GM23338 (cell line): ENCODE measurements at regions not wholly inside any gene's neighbourhood (a gene's known extent, or its start where the extent isn't known, plus 50 kb on each side); places are given as distances from the start of the nearest gene placed in this dataset.

Source experiments
- ATAC-seq: fragments of 200-7000 bp; cut with Tn5 transposase; 3 replicates; pipeline ENCODE4 v1.9.1; 2020
- DNase-seq: peaks from one replicate; pipeline ENCODE4 v3.0.0-alpha.2; 2015; ENCODE audit warnings: low spot score
- H2AFZ ChIP-seq: fragments of 200-600 bp; sonication (generic); 2 replicates; pipeline ENCODE4 v1.8.0; 2016; ENCODE audit warnings: antibody characterized with exemption, mild to moderate bottlenecking, moderate library complexity
- H3F3A ChIP-seq: fragments of 200-600 bp; sonication (generic); replicated peaks from 2 replicates; pipeline ENCODE4 v1.8.0; 2017; ENCODE audit warnings: antibody characterized with exemption, mixed run types, low read depth
- H3K27ac ChIP-seq: fragments of 200-600 bp; sonication (generic); 2 replicates; pipeline ENCODE4 v1.6.1; 2016; ENCODE audit warnings: low read depth
- H3K27me3 ChIP-seq: fragments of 200-600 bp; sonication (generic); 2 replicates; pipeline ENCODE4 v1.8.0; 2016; ENCODE audit warnings: mild to moderate bottlenecking, mixed run types, moderate library complexity; ENCODE audit not compliant: insufficient read depth
- H3K36me3 ChIP-seq: fragments of 200-600 bp; sonication (generic); 2 replicates; pipeline ENCODE4 v1.8.0; 2016; ENCODE audit warnings: mild to moderate bottlenecking; ENCODE audit not compliant: insufficient read depth
- H3K4me1 ChIP-seq: fragments of 200-600 bp; sonication (generic); 2 replicates; pipeline ENCODE4 v1.8.0; 2016; ENCODE audit warnings: mild to moderate bottlenecking, moderate library complexity; ENCODE audit not compliant: insufficient read depth
- H3K4me2 ChIP-seq: fragments of 200-600 bp; sonication (generic); 2 replicates; pipeline ENCODE4 v1.7.1; 2017; ENCODE audit warnings: mixed run types
- H3K4me3 ChIP-seq: fragments of 200-600 bp; sonication (generic); 2 replicates; pipeline ENCODE4 v1.6.1; 2016; ENCODE audit warnings: mixed run types
- H3K79me2 ChIP-seq: fragments of 200-600 bp; sonication (generic); replicated peaks from 2 replicates; pipeline ENCODE4 v1.8.0; 2017; ENCODE audit warnings: mild to moderate bottlenecking; ENCODE audit not compliant: insufficient read depth
- H3K9me2 ChIP-seq: fragments of 200-600 bp; sonication (generic); 2 replicates; pipeline ENCODE4 v1.8.0; 2017; ENCODE audit not compliant: insufficient read depth
- H4K20me1 ChIP-seq: fragments of 200-600 bp; sonication (generic); replicated peaks from 2 replicates; pipeline ENCODE4 v1.8.0; 2017; ENCODE audit warnings: mild to moderate bottlenecking; ENCODE audit not compliant: insufficient read depth
- H3K27ac Mint-ChIP-seq: 2 replicates; pipeline ENCODE4 v1.8.0; 2020; ENCODE audit warnings: inconsistent platforms, mild to moderate bottlenecking, moderate library complexity, mixed read lengths
- H3K27me3 Mint-ChIP-seq: 3 replicates; pipeline ENCODE4 v1.8.0; 2022; ENCODE audit warnings: low read depth, mild to moderate bottlenecking, moderate library complexity, mixed read lengths, inconsistent platforms; ENCODE audit not compliant: insufficient read depth, poor library complexity
- H3K36me3 Mint-ChIP-seq: 3 replicates; pipeline ENCODE4 v1.8.0; 2021; ENCODE audit warnings: low read depth, mild to moderate bottlenecking, inconsistent platforms, moderate library complexity, mixed read lengths
- H3K4me1 Mint-ChIP-seq: 3 replicates; pipeline ENCODE4 v1.8.0; 2020; ENCODE audit warnings: mild to moderate bottlenecking, inconsistent platforms, mixed read lengths
- H3K4me3 Mint-ChIP-seq: 3 replicates; pipeline ENCODE4 v1.8.0; 2021; ENCODE audit warnings: moderate library complexity, mild to moderate bottlenecking, inconsistent platforms, mixed read lengths
- H3K9me3 Mint-ChIP-seq: 3 replicates; pipeline ENCODE4 v1.8.0; 2020; ENCODE audit warnings: moderate library complexity, mild to moderate bottlenecking, inconsistent platforms, mixed read lengths
- CREB1 ChIP-seq: fragments of 250-450 bp; sonication (Bioruptor Pico); IDR thresholded peaks from 2 replicates; pipeline ENCODE4 v1.5.0; 2020; ENCODE audit warnings: low read depth, mild to moderate bottlenecking, moderate library complexity
- CTCF ChIP-seq, 2 experiments: fragments of 200-600 bp in 1 of 2; sonication (generic) in 1 of 2; conservative IDR thresholded peaks; 2 replicates each; pipeline versions ENCODE4 v1.5.1 to v1.6.1; 2016 to 2017; ENCODE audit warnings: antibody characterized with exemption in 2 of 2, low read depth in 2 of 2, mild to moderate bottlenecking in 2 of 2, moderate library complexity in 1 of 2
- ETS1 ChIP-seq: IDR thresholded peaks from 2 replicates; pipeline ENCODE4 v1.6.1; 2016; ENCODE audit warnings: antibody characterized with exemption
- EZH2 ChIP-seq: fragments of 200-600 bp; sonication (generic); IDR thresholded peaks from one replicate; pipeline ENCODE4 v1.8.0; 2017; ENCODE audit warnings: antibody characterized with exemption, mild to moderate bottlenecking, low read depth; ENCODE audit not compliant: unreplicated experiment
- EZH2phosphoT487 ChIP-seq: fragments of 200-600 bp; sonication (generic); IDR thresholded peaks from one replicate; pipeline ENCODE4 v1.8.1; 2018; ENCODE audit warnings: antibody characterized with exemption; ENCODE audit not compliant: unreplicated experiment
- NANOG ChIP-seq: IDR thresholded peaks from 2 replicates; pipeline ENCODE4 v1.6.1; 2016; ENCODE audit warnings: antibody characterized with exemption, borderline replicate concordance
- POLR2AphosphoS5 ChIP-seq: IDR thresholded peaks from 2 replicates; pipeline ENCODE4 v1.6.1; 2016; ENCODE audit warnings: antibody characterized with exemption, low read depth
- STAT1 ChIP-seq: IDR thresholded peaks from one replicate; pipeline ENCODE4 v1.6.1; 2016; ENCODE audit warnings: antibody characterized with exemption; ENCODE audit not compliant: unreplicated experiment
- ZNF114 ChIP-seq: fragments of 250-450 bp; sonication (Bioruptor Pico); IDR thresholded peaks from 2 replicates; pipeline ENCODE4 v1.5.0; 2020; ENCODE audit warnings: mild to moderate bottlenecking, moderate library complexity
- ZNF331 ChIP-seq: fragments of 250-450 bp; sonication (Bioruptor Pico); IDR thresholded peaks from 2 replicates; pipeline ENCODE4 v1.5.0; 2020; ENCODE audit warnings: low read depth, mild to moderate bottlenecking, moderate library complexity
- TF ChIP-seq, protein P1 (sequence below): IDR thresholded peaks from one replicate; pipeline ENCODE4 v1.6.1; 2018; ENCODE audit warnings: antibody characterized with exemption; ENCODE audit not compliant: unreplicated experiment
- TF ChIP-seq, protein P2 (sequence below): fragments of 250-450 bp; sonication (Bioruptor Pico); IDR thresholded peaks from 2 replicates; pipeline ENCODE4 v1.5.0; 2020; ENCODE audit warnings: mild to moderate bottlenecking, moderate library complexity

DNA sequence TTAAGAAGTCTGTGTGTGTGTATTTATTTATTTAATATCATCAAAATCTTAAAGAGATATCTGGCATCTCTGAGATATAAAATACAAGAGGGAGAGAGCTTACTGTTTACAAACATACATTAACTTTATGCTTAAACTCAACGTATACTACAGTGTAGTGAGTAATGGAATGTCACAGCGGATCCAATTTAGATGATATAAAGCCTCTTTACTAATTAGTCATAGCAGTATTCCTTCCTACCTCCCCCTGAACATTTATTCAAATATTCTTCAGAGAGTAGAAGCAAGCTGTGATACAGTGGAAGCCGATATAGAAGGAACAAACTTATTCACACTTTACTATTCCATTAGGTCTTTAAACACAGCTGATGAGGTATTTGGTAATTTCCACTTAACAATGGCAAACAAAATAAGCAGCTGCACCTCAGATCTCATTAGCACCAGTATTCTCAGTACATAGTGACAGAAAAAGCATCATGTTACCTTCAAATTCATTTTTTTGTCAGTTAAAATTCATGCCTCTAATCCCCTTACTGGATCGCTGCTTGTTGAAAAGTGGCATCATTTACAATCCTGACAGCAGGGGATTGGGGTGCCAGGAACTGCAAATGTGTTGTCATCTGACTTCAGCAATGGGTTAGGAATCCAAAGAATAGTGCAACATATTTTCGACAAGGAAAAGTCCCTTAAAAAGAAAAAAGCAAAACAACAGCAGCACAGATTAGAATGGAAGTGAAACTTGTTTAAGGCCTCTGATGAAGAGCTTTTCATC lies 658.7 kb upstream of the EPHA5 start:
- DNase-seq (no peak), ATAC-seq (no peak)
- Histone ChIP-seq H3F3A (no peaks in the 10 kb centered on the region), H2AFZ (no peak overlapping the region), H3K36me3 (no peaks in the 10 kb centered on the region), H3K4me1 (peaks cover 4% of the 10 kb centered on the region; the same call in 1 of the 2 replicates), H3K4me2 (no peak overlapping the region), H3K4me3 (no peak overlapping the region), H3K27me3 (no peaks in the 10 kb centered on the region), H3K9me2 (no peaks in the 10 kb centered on the region), H3K27ac (no peak overlapping the region), H3K79me2 (no peaks in the 10 kb centered on the region), H4K20me1 (no peaks in the 10 kb centered on the region)
- Mint-ChIP-seq H3K9me3 (no peaks in the 10 kb centered on the region), H3K4me1 (peaks cover 2% of the 10 kb centered on the region; the same call in 2 of the 3 replicates), H3K4me3 (no peak overlapping the region), H3K27ac (no peak overlapping the region), H3K27me3 (no peaks in the 10 kb centered on the region), H3K36me3 (no peaks in the 10 kb centered on the region)
- no peak for TF ChIP-seq ZNF331 (CRISPR knock-in tag)
- TF ChIP-seq CREB1 (CRISPR knock-in tag) = no peak
- no peak for TF ChIP-seq STAT1
- TF ChIP-seq EZH2 = no peak
- TF ChIP-seq EZH2phosphoT487 = no peak
- no peak for TF ChIP-seq POLR2AphosphoS5
- TF ChIP-seq, protein P1, sequence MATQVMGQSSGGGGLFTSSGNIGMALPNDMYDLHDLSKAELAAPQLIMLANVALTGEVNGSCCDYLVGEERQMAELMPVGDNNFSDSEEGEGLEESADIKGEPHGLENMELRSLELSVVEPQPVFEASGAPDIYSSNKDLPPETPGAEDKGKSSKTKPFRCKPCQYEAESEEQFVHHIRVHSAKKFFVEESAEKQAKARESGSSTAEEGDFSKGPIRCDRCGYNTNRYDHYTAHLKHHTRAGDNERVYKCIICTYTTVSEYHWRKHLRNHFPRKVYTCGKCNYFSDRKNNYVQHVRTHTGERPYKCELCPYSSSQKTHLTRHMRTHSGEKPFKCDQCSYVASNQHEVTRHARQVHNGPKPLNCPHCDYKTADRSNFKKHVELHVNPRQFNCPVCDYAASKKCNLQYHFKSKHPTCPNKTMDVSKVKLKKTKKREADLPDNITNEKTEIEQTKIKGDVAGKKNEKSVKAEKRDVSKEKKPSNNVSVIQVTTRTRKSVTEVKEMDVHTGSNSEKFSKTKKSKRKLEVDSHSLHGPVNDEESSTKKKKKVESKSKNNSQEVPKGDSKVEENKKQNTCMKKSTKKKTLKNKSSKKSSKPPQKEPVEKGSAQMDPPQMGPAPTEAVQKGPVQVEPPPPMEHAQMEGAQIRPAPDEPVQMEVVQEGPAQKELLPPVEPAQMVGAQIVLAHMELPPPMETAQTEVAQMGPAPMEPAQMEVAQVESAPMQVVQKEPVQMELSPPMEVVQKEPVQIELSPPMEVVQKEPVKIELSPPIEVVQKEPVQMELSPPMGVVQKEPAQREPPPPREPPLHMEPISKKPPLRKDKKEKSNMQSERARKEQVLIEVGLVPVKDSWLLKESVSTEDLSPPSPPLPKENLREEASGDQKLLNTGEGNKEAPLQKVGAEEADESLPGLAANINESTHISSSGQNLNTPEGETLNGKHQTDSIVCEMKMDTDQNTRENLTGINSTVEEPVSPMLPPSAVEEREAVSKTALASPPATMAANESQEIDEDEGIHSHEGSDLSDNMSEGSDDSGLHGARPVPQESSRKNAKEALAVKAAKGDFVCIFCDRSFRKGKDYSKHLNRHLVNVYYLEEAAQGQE = no peak
- no peak for TF ChIP-seq ETS1
- TF ChIP-seq CTCF (conservative IDR thresholded peaks at IDR 0.05; ENCODE audit: low read depth in 2 of 2) = no peak
- no peak for TF ChIP-seq ZNF114 (CRISPR knock-in tag)
- TF ChIP-seq, protein P2, sequence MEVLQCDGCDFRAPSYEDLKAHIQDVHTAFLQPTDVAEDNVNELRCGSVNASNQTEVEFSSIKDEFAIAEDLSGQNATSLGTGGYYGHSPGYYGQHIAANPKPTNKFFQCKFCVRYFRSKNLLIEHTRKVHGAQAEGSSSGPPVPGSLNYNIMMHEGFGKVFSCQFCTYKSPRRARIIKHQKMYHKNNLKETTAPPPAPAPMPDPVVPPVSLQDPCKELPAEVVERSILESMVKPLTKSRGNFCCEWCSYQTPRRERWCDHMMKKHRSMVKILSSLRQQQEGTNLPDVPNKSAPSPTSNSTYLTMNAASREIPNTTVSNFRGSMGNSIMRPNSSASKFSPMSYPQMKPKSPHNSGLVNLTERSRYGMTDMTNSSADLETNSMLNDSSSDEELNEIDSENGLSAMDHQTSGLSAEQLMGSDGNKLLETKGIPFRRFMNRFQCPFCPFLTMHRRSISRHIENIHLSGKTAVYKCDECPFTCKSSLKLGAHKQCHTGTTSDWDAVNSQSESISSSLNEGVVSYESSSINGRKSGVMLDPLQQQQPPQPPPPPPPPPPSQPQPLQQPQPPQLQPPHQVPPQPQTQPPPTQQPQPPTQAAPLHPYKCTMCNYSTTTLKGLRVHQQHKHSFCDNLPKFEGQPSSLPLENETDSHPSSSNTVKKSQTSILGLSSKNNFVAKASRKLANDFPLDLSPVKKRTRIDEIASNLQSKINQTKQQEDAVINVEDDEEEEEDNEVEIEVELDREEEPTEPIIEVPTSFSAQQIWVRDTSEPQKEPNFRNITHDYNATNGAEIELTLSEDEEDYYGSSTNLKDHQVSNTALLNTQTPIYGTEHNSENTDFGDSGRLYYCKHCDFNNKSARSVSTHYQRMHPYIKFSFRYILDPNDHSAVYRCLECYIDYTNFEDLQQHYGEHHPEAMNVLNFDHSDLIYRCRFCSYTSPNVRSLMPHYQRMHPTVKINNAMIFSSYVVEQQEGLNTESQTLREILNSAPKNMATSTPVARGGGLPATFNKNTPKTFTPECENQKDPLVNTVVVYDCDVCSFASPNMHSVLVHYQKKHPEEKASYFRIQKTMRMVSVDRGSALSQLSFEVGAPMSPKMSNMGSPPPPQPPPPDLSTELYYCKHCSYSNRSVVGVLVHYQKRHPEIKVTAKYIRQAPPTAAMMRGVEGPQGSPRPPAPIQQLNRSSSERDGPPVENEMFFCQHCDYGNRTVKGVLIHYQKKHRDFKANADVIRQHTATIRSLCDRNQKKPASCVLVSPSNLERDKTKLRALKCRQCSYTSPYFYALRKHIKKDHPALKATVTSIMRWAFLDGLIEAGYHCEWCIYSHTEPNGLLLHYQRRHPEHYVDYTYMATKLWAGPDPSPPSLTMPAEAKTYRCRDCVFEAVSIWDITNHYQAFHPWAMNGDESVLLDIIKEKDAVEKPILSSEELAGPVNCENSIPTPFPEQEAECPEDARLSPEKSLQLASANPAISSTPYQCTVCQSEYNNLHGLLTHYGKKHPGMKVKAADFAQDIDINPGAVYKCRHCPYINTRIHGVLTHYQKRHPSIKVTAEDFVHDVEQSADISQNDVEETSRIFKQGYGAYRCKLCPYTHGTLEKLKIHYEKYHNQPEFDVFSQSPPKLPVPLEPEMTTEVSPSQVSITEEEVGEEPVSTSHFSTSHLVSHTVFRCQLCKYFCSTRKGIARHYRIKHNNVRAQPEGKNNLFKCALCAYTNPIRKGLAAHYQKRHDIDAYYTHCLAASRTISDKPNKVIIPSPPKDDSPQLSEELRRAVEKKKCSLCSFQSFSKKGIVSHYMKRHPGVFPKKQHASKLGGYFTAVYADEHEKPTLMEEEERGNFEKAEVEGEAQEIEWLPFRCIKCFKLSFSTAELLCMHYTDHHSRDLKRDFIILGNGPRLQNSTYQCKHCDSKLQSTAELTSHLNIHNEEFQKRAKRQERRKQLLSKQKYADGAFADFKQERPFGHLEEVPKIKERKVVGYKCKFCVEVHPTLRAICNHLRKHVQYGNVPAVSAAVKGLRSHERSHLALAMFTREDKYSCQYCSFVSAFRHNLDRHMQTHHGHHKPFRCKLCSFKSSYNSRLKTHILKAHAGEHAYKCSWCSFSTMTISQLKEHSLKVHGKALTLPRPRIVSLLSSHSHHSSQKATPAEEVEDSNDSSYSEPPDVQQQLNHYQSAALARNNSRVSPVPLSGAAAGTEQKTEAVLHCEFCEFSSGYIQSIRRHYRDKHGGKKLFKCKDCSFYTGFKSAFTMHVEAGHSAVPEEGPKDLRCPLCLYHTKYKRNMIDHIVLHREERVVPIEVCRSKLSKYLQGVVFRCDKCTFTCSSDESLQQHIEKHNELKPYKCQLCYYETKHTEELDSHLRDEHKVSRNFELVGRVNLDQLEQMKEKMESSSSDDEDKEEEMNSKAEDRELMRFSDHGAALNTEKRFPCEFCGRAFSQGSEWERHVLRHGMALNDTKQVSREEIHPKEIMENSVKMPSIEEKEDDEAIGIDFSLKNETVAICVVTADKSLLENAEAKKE (CRISPR knock-in tag) = no peak
- TF ChIP-seq NANOG = no peak
